ENCODE measurements at regions not wholly inside any gene's neighbourhood (a gene's known extent, or its start where the extent isn't known, plus 50 kb on each side); places are given as distances from the start of the nearest gene placed in this dataset.

DNA sequence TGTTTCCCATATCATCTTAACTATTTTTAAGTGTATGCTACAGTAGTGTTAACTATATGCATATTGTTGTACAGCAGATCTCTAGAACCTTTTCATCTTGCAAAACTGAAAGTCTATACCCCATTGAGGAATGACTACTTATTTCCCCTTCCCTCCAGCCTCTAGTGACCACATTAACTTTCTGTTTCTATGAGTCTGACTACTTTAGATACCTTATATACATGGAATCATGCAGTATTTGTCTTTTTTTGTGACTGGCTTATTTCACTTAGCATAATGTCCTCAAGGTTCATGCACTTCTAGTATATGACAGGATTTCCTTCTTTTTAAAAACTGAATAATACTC lies 96.5 kb upstream of the BTG3 start:
- no peak for TF ChIP-seq EZH2 (IDR thresholded peaks at IDR 0.05; ENCODE audit: borderline replicate concordance, low read length)
- TF ChIP-seq, protein P1, sequence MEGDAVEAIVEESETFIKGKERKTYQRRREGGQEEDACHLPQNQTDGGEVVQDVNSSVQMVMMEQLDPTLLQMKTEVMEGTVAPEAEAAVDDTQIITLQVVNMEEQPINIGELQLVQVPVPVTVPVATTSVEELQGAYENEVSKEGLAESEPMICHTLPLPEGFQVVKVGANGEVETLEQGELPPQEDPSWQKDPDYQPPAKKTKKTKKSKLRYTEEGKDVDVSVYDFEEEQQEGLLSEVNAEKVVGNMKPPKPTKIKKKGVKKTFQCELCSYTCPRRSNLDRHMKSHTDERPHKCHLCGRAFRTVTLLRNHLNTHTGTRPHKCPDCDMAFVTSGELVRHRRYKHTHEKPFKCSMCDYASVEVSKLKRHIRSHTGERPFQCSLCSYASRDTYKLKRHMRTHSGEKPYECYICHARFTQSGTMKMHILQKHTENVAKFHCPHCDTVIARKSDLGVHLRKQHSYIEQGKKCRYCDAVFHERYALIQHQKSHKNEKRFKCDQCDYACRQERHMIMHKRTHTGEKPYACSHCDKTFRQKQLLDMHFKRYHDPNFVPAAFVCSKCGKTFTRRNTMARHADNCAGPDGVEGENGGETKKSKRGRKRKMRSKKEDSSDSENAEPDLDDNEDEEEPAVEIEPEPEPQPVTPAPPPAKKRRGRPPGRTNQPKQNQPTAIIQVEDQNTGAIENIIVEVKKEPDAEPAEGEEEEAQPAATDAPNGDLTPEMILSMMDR (IDR thresholded peaks at IDR 0.05; ENCODE audit: low read length) = no peak
